Chondrocyte (in vitro differentiated cells): ENCODE measurements at regions not wholly inside any gene's neighbourhood (a gene's known extent, or its start where the extent isn't known, plus 50 kb on each side); places are given as distances from the start of the nearest gene placed in this dataset.
"Not testable (repeated sequence)": the region's sequence is repeated elsewhere in the genome, so short reads cannot be mapped to it uniquely, and the experiment has no call there.

Source experiments
- DNase-seq: peaks from one replicate; pipeline ENCODE4 v3.0.0; 2021; ENCODE audit warnings: mixed read lengths, low spot score
- H3K27ac Mint-ChIP-seq: one replicate; pipeline ENCODE4 v1.8.0; 2021; ENCODE audit warnings: mild to moderate bottlenecking, moderate library complexity, mixed read lengths; ENCODE audit not compliant: unreplicated experiment
- H3K27me3 Mint-ChIP-seq: 2 replicates; pipeline ENCODE4 v1.8.0; 2021; ENCODE audit warnings: low read depth, mixed read lengths
- H3K36me3 Mint-ChIP-seq: 2 replicates; pipeline ENCODE4 v1.8.0; 2021; ENCODE audit warnings: low read depth, mixed read lengths
- H3K4me1 Mint-ChIP-seq: 2 replicates; pipeline ENCODE4 v1.8.0; 2021; ENCODE audit warnings: low read depth, mild to moderate bottlenecking, mixed read lengths
- H3K4me3 Mint-ChIP-seq: one replicate; pipeline ENCODE4 v1.8.0; 2021; ENCODE audit warnings: mild to moderate bottlenecking, moderate library complexity, mixed read lengths; ENCODE audit not compliant: unreplicated experiment
- H3K9me3 Mint-ChIP-seq: 2 replicates; pipeline ENCODE4 v1.8.0; 2021; ENCODE audit warnings: low read depth, mixed read lengths
- CTCF ChIP-seq: fragments of 200-600 bp; sonication (generic); IDR thresholded peaks from 2 replicates; pipeline ENCODE4 v1.5.0; 2021; ENCODE audit warnings: antibody characterized with exemption, mild to moderate bottlenecking, moderate library complexity

GRCh38 chr20:48492715-48493070 lies 335.1 kb downstream of the PREX1 start:
- Mint-ChIP-seq H3K4me1 (no peaks in the 10 kb centered on the region), H3K9me3 (no peaks in the 10 kb centered on the region), H3K4me3 (no peak overlapping the region), H3K27me3 (peaks cover 43% of the 10 kb centered on the region), H3K27ac (no peak overlapping the region), H3K36me3 (no peaks in the 10 kb centered on the region)
- TF ChIP-seq CTCF, result no peak
- no peak for DNase-seq

- no peak overlapping the region for H3K4me3 Mint-ChIP-seq
- H3K27me3 Mint-ChIP-seq, result peaks cover 47% of the 10 kb centered on the region
- DNase-seq, result peak; percentile 62
- no peaks in the 10 kb centered on the region for H3K9me3 Mint-ChIP-seq
- H3K36me3 Mint-ChIP-seq, result no peaks in the 10 kb centered on the region
- H3K27ac Mint-ChIP-seq, result no peak overlapping the region
- TF ChIP-seq CTCF, result no peak
- no peaks in the 10 kb centered on the region for H3K4me1 Mint-ChIP-seq
Observed at GRCh38 chr20:48492015-48492714, 335.6 kb downstream of the PREX1 start.

- no peak overlapping the region for H3K4me3 Mint-ChIP-seq
- no peaks in the 10 kb centered on the region for H3K4me1 Mint-ChIP-seq
- H3K9me3 Mint-ChIP-seq, result no peaks in the 10 kb centered on the region
Observed at GRCh38 chr20:48490961-48491831, 336.6 kb downstream of the PREX1 start.

GRCh38 chr20:48490341-48490740 lies 337.5 kb downstream of the PREX1 start:
- not testable (repeated sequence) for H3K27ac Mint-ChIP-seq, H3K9me3 Mint-ChIP-seq, H3K4me1 Mint-ChIP-seq, H3K36me3 Mint-ChIP-seq, DNase-seq, H3K4me3 Mint-ChIP-seq
- H3K27me3 Mint-ChIP-seq, result peaks cover 60% of the 10 kb centered on the region

More at GRCh38 chr20:48490961-48491831, 336.6 kb downstream of the PREX1 start:
- no peak for DNase-seq
- no peaks in the 10 kb centered on the region for H3K36me3 Mint-ChIP-seq
- peaks cover 54% of the 10 kb centered on the region for H3K27me3 Mint-ChIP-seq
- no peak for TF ChIP-seq CTCF
- no peak overlapping the region for H3K27ac Mint-ChIP-seq

GRCh38 chr20:48489656-48490055 lies 338.1 kb downstream of the PREX1 start:
- DNase-seq, result no peak
- Mint-ChIP-seq H3K9me3 (no peaks in the 10 kb centered on the region), H3K27ac (no peak overlapping the region), H3K36me3 (no peaks in the 10 kb centered on the region), H3K27me3 (peaks cover 65% of the 10 kb centered on the region), H3K4me1 (no peaks in the 10 kb centered on the region), H3K4me3 (no peak overlapping the region)
- TF ChIP-seq CTCF, result no peak
